Skeletal muscle cell (primary cell): ENCODE measurements at regions not wholly inside any gene's neighbourhood (a gene's known extent, or its start where the extent isn't known, plus 50 kb on each side); places are given as distances from the start of the nearest gene placed in this dataset.
"Not testable (repeated sequence)": the region's sequence is repeated elsewhere in the genome, so short reads cannot be mapped to it uniquely, and the experiment has no call there.

Source experiments
- DNase-seq: peaks from one replicate; pipeline ENCODE4 v3.0.0-alpha.2; 2010; ENCODE audit warnings: low read depth
- H3K4me3 ChIP-seq: 2 replicates; pipeline ENCODE4 v1.5.1; 2011; ENCODE audit warnings: low read depth, mild to moderate bottlenecking, control low read depth, low read length, moderate library complexity

DNA sequence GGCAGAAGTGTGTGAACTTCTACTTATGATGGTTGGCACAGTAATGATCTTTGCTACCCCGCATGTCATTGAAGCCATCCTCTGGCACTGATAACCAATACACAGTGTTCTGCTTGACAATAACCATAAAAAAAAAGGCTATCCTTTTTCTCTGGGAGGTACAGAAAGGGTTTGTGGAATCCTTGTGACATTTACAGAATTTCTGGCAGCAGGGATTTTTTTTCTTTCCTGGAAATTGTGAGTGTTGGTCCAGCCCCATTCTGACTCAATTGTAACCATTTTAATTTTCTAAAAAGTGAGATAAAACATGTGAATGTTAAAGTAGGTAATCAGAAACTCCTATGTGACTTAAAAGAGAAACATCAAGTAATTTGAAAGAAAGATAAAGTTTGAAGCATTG, 943.8 kb downstream of the TMTC2 start:
- no peak for DNase-seq
- H3K4me3 ChIP-seq, result no peak overlapping the region

- DNase-seq, result no peak
- no peak overlapping the region for H3K4me3 ChIP-seq
These were observed 943.2 kb downstream of the TMTC2 start for GRCh38 chr12:83629931-83630330.

DNA sequence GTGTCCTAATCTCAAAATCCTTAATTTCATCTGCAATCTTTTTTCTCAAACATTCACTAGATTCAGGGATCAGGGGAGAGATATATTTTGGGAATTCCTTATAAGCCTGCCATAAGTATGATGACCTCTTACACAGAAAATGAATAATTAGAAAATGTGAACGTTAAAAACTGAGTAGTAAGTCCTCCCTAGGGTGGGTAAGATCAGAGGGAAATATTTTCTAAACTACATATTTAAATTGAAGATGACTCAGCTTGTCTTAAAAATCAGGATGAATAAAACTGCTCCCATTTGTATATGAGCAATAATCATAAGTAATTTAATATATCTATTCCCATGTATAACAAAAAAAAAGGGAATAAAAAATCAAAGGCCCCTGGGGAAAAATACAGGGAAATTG, 935.5 kb downstream of the TMTC2 start:
- H3K4me3 ChIP-seq, result no peak overlapping the region
- no peak for DNase-seq

GRCh38 chr12:83619973-83620372, 933.3 kb downstream of the TMTC2 start:
- DNase-seq, result no peak
- H3K4me3 ChIP-seq, result no peak overlapping the region

DNA sequence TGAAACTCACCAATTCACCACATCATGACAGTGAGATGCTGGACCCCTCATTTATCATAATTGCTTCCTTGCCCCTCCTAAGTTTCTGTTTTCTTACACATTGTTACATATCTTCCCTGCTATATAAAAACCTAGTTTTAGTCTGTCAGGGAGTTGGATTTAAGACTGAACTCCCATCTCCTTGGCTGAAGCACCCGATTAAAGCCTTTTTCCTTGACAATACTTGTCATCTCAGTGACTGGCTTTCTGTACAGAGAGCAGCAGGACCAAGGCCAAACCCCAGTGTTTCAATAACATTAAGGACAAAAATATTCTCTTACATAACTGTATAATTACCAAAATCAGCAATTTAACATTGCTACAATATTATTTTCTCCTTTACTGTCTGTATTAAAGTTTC, 928.4 kb downstream of the TMTC2 start:
- no peak for DNase-seq
- H3K4me3 ChIP-seq, result no peak overlapping the region

DNA sequence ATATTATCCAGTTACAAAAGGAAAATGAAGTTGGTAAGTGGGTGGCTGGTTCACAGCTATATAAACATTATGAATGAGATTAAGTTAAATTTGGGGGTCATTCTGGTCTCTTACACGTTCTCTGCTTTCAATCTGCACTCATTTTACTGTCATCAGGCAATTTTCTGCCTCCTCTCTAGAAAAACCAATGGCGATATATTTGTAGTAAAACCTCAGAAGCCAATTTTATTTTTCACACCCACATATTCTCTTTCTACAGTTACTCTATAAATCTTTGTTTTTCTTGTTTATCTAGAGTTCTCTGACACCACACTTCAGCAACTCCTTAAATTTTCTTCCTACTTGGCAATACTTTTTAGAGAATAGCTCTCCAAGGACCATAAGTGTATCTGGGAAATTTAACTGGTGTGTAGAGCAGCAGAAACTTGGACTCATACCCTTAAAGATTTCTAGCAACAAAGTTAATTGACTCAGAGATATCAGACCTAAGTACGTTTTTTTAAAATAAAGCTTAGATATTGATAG, 926.9 kb downstream of the TMTC2 start:
- DNase-seq, result no peak
- no peak overlapping the region for H3K4me3 ChIP-seq

DNA sequence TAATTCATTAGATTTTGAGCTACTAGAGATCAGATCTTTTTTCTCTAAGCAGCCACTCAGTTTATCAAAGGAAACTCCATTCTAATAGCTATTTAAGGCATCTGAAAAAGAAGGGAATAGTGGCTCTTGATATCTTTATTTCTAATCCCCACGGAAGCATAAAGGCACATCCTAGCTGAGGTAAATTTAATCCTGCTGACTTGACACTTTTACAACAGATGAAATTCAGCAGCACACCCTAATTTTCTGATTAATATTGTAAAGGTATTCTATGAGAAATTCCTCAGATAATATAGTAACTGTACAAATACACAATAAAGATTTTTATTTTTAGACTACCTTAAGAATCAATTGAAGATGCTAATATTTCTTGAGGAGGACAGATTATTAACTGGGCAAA, 916.4 kb downstream of the TMTC2 start:
- DNase-seq, result no peak
- H3K4me3 ChIP-seq, result no peak overlapping the region

DNA sequence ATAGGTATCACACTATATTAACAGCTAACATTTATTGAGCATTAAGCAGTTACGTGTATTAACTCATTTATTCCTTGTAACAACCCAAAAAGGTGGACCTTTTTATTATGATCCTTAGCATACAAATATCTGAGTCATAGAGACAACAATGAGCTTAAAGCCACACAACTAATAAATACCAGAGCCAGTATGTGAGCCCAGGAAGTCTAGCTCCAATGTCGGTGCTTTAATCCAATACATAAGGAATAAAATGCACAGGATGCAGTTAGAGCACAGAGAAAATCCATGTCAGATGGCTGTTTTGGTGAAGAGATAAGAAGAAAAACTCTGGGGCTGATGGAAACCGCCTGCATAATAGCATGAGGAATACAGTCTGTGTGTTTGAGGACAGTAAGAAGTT, 888.6 kb downstream of the TMTC2 start:
- DNase-seq, result no peak
- no peak overlapping the region for H3K4me3 ChIP-seq

DNA sequence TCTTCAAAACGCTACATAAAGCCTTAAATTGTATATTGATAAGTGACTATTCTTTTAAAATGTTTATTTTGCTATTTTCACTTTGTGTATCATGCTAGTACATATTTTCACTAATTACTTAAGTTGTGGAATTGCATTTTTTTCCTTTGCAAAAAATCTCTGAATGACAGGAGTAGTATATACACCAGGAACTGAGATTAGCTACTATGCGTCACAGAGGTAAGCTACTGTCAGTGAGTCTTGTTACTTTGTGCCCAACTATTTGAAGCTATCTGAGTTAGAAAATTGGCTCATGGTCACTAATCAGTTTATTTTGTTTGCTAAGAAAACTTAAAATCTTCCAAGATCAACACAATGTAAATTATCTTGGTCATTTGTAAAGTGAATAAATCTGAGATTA, 887.4 kb downstream of the TMTC2 start:
- no peak for DNase-seq
- H3K4me3 ChIP-seq, result no peak overlapping the region

DNA sequence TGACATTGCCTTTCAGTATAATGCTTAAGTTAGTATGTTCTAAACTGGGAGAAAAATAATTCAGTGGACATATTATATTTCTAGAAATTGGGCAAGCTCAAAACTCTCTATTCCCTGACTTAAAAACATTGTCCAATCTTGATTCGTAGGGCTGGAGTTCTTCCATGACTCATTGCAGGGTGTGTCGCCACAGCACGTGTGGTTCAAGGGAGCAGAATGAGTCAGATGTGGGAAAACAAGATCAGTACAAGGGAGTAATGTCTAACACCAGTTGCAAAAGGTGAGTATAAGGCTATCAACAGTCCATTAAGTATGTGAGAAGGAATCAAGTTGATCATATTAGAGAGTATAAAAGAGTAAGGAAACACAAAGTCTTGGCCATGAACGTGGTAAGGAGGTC, 887.0 kb downstream of the TMTC2 start:
- H3K4me3 ChIP-seq, result no peak overlapping the region
- peak; percentile 13 for DNase-seq

DNA sequence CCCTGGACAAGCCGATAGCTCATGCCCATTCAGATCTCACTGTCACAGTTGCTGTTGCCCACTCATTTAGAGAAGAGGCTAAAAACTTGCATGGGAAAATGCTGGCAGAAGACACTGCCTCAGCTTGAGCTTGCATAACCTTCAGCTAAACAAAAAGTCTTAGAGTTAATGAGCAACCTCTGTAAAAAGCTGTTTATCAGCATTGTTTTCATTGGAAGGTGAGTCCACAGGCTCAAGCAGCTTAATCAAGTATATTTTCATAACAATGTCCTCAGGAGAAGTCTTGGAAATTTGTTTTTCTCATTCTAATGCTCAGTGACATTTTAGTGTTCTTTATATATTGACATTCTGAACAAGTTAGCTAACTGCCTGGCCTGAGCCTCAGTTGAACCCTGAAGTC, 872.9 kb downstream of the TMTC2 start:
- DNase-seq, result no peak
- no peak overlapping the region for H3K4me3 ChIP-seq

DNA sequence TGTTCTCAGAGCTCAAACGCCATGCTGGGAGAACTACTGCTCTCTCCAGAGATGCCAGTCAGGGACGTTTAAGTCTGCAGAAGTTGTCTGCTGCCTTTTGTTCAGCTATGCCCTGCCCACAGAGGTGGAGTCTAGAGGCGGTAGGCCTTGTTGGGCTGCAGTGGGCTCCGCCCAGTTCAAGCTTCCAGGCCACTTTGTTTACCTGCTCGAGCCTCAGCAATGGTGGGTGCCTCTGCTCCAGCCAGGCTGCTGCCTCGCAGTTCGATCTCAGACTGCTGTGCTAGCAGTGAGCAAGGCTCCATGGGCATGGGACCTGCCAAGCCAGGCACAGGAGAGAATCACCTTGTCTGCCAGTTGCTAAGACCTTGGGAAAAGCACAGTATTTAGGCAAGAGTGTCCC, 869.3 kb downstream of the TMTC2 start:
- DNase-seq, result not testable (repeated sequence)

DNA sequence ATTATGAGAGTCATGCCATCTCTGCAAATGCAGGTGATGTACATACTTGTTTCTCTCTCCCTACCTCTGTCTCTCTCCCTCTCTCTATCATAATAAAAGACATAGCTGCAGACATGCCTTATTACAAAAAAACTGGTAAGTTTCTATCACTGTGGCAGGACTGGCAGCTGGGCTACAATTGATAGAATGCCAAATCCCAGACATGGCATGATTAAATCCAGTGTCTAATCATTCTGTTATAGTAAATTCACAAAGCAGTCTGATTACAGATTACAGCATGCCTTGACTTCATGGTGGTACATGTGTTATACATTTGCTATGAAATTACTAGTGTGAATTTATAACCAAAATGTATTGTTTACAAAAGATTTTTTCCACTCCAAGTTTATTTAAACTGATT, 854.7 kb downstream of the TMTC2 start:
- DNase-seq, result no peak

More for the DNA sequence above, 869.3 kb downstream of the TMTC2 start:
- H3K4me3 ChIP-seq, result not testable (repeated sequence)

DNA sequence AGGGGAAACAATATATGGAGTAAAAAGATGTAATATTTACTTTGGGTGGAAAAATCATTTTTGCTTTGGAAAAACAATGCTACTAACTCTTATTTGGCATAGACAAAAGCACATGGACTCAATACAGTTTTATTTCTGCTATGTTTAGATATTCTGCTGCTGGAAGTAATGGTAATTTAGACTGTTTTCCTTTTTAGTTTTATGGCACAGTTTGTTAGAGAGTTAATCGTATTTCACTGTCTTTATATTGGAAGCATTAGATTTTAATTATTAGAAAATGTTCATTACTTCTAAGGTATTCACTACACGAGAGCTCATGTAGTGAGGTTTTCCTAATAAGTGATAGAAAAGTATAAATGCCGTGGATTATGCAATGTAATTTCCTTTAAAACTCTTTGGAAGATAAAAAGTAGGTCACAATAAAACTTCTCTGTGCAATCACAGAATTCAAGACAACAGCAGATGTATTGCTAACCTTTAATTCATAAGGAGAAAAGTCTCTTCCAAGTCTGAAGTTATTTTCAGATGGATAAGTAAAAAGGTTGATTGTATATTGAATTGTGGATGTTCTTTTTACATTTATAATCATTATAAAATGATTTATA, 851.8 kb downstream of the TMTC2 start:
- DNase-seq, result no peak
- no peak overlapping the region for H3K4me3 ChIP-seq

More for the DNA sequence above, 854.7 kb downstream of the TMTC2 start:
- H3K4me3 ChIP-seq, result no peak overlapping the region

DNA sequence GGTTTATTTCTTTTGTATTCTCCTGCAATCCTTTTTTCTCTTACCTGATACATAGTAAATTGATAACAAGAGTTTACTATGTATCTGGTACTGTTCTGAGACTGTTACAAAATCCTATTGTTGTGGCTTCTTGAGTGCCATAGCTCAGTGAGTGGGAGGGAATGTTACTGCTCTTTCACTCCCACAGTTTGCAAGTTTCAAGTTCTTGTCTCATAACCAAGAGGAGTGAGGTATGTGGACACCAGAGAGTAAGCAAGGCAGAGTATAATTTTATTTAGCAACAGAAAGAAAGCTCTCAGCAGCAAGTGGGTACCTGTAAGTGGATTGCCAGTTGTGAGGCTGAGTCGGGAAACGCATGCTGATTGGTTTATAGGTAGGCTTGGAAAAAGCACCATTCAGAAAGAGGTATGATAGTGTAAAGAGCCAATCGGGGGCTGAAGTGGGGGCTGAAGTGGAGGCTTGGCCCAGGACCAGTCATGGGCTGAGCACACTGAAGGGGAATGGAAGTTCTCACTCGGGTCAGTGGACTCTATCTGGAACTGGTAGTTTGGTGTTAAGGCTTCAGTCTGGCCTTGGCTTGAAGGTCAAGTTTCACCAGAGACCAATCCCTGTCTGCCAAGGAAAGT, 850.8 kb downstream of the TMTC2 start:
- no peak for DNase-seq
- no peak overlapping the region for H3K4me3 ChIP-seq

DNA sequence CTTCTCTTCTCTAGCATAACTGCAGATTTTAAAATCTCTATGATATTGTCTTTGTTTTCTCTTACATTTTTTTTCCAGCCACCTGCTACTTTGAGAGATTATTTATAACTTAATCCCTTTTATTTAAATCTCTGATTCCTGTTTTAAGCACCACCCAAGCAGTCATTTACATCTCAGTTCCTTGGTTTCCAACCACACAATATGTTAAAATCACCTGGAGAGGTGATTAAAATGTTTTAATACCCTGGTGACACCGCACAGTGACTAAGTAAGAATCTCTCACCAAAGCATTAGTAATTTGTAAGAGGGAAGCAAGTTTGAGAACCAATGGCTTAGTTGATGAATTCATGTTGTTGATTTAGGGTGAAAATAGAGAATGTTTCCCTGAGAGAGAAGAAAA, 849.8 kb downstream of the TMTC2 start:
- no peak overlapping the region for H3K4me3 ChIP-seq
- DNase-seq, result no peak

GRCh38 chr12:83528571-83528970, 841.9 kb downstream of the TMTC2 start:
- H3K4me3 ChIP-seq, result no peak overlapping the region
- DNase-seq, result no peak

DNA sequence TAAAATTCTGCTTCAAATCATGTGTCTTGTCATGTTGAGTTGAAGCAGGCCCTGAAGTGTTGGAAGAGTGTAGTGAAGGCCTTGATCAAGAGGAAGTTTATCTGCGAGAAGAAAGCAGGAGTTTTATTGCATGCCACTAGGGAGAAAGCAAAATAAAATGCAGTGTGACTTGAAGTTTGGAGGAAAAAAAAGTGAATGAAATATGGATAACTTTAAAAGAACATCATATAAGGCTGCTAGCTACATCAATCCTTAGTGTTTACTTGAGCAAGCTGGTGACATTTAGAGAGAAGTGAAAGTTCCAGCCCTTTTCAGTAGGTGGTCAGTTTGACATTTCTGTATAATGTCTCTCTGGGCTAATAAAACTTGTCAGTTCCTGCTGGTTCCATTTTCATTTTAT, 841.1 kb downstream of the TMTC2 start:
- no peak overlapping the region for H3K4me3 ChIP-seq
- DNase-seq, result no peak

GRCh38 chr12:83515306-83516026, 828.8 kb downstream of the TMTC2 start:
- H3K4me3 ChIP-seq, result no peak overlapping the region
- no peak for DNase-seq

DNA sequence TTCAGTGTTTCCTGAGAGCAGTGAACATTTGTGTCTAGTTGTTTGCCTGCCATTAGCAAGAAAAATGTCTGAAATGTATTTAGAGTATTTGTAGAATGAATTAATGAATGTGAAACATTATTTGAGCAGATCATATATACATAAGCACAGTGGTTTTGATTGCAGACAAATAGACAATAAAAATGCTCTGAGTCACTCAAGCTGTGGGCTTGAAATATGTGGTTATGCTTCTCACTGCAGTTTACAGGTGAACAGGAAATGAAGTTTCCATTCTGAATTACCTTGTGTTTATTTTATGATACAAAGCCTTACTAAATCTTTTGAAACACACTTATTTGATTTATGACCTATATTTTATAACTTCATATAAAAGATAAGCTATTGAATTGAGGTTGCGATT, 827.7 kb downstream of the TMTC2 start:
- DNase-seq, result no peak
- H3K4me3 ChIP-seq, result no peak overlapping the region

GRCh38 chr12:83506841-83507240, 820.1 kb downstream of the TMTC2 start:
- DNase-seq, result no peak
- H3K4me3 ChIP-seq, result no peak overlapping the region
